Stimulated activated CD4-positive, alpha-beta T cell treated with anti-CD3 and anti-CD28 coated beads, Interleukin-1b, Interleukin-23, amount 100 ng/mL, for 4 hours (primary cell): ENCODE measurements at regions not wholly inside any gene's neighbourhood (a gene's known extent, or its start where the extent isn't known, plus 50 kb on each side); places are given as distances from the start of the nearest gene placed in this dataset.

Experiments used
- DNase-seq, 2 donors: peaks; one replicate each; pipeline ENCODE4 v3.0.0-alpha.2; 2020; ENCODE audit warnings: low read depth in 2 of 2

DNA sequence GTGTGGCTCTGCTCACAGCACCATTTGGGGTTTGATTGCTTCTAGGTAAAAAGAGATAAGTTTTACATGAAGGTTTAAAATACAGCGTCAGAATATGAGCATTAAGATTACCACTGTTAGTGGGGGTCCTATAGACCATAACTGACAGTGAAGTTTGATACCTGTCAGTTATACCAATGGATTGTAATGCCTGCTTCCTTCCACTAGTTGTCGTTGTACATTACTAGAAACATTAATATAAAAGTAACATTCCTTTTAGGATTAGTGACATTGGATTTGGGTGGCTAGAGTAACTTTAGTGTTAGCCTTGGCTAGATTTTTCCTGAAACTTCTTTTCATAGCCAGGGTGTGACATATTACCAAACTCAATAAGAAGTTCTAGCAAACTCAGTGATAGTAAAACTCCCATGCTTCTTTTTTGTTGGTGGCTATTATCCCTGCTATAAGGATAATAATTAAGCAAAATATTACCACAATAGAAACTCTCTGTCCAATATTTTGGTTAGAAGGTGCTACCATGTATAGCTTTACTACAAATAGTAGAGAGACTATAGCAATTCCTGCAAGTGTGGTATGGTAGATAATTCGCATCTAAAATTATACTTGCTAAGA lies 57.1 kb downstream of the FAM181B start:
- DNase-seq, result no peak

GRCh38 chr11:82675838-82676237 lies 57.8 kb downstream of the FAM181B start:
- DNase-seq, result no peak

GRCh38 chr11:82673631-82674030 lies 60.0 kb downstream of the FAM181B start:
- no peak for DNase-seq

DNA sequence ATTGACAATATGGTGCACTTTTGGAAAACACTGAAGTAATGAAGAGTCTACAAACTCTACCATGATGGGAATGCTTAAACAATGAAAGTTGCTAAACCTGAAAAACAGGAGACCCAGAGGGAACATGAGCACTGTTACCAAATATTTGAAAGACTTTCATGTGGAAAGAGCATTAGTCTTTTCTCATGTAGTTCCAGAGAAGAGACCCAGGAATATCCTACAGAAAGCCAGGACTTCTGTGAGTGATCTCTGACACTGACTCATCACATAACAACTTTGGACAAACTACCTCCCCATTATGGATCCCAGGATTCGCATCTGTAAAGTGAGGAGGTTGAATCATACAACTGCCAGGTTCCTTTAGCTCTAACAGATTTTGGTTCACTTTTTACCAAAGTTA lies 62.2 kb downstream of the FAM181B start:
- DNase-seq, result no peak

DNA sequence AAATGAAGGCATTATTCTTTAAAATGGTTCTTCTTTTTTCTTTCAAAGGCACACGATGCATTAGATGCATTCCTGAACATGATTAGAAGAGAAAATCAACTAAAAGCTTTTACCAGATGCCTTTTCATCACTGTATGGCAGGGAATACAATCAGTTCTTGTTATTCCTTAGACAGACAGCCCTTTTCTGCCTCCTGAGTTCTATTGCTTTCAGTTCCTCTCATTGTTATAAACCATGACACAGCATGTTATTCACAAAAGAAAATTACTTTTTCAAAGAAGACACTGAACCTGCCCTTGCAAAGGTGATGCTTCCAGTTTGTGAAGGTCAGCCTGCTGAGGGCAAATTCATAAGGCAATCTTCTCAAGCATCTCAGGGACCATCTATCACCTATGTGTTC lies 70.1 kb downstream of the FAM181B start:
- no peak for DNase-seq

DNA sequence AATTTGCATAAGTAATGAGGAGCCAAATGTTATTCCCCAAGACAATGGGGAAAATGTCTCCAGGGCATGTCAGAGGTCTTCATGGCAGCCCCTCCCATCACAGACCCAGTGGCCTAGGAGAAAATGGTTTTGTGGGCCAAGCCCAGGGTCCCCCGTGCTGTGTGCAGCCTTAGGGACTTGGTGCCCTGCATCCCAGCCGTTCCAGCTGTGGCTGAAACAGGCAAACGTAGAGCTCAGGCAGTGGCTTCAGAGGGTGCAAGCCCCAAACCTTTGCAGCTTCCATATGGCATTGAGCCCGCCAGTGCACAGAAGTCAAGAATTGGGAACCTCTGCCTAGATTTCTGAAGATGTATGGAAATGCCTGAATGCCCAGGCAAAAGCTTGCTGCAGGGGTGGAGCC lies 79.9 kb downstream of the FAM181B start:
- no peak for DNase-seq

- no peak for DNase-seq
Observed at GRCh38 chr11:82639251-82639650, 94.4 kb downstream of the FAM181B start.

DNA sequence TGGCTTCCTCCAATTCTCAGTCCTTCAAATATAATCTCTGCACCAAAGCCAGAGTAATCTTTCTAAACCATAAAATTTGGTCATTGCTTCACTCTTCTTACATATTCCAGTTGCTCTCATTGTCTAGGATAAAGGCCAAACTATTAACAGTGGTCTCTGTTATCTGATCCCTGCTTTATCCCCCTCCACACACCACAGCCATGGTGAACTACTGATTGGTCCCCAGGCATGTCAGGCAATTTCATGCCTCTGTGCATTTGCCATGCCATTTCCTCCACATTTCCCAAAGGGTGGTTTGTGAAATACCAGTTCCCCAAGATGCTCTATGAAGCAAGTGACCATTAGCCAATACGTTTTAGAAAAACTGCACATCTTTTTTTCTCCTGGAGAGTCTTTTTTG lies 97.0 kb downstream of the FAM181B start:
- no peak for DNase-seq

GRCh38 chr11:82634091-82634490 lies 99.6 kb downstream of the FAM181B start:
- no peak for DNase-seq

DNA sequence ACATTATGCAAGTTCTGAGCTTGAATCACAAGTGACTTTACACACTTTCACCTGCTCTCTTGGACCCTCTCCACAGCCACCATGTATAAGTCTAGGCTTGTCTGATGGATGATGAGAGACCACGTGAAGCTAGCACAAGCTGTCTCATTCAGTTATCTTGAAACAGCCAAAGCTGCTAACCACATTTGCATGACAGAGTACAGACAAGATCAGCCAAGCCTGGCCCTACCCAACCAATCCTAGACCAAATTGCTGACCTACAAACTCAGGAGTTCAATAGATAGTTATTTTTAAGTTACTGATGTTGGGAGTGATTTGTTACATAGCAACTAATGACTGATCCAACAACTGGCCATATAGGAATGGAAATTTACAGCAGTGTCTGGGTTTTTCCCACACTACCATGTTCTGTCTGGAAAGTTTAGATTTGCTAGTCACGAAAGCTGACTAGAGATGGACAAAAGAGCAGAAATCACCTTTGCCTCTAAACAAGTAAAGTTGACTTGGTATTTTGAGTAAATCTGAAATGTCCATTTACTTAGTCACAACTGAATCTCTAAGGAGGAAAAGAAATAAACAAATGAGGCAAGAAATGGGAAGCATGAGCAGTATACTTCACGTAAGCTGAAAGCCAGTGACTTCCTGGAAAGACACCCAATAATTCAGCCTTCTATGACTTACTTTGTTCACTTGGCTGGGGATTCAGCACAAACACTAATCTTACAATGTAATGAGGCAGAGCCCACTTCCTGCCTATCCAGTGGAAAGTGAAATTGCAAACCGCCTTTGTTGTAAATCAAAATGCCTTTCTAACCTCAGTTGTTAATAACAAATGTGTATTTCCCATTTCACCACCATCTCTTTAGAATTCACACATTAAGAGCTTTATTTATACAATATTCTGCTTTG lies 101.7 kb downstream of the FAM181B start:
- no peak for DNase-seq

DNA sequence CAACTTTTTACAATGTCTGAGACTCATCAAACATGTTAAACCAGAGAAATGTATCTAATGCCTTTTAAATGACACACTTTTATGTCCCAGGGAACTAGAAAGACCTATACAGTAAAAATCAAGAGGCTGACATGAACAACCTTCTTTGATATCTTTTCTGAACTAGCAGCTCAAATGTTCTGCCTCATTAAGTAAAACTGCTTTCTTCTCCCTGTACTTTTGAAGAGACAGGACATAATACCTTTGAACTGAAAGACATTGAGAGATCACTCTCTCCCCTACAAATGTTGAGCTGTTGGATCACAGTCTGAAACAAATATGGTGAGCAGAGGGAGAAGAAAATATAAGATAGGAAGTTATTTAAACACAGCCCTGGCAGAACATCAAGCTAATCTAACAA lies 123.0 kb downstream of the FAM181B start:
- no peak for DNase-seq

DNA sequence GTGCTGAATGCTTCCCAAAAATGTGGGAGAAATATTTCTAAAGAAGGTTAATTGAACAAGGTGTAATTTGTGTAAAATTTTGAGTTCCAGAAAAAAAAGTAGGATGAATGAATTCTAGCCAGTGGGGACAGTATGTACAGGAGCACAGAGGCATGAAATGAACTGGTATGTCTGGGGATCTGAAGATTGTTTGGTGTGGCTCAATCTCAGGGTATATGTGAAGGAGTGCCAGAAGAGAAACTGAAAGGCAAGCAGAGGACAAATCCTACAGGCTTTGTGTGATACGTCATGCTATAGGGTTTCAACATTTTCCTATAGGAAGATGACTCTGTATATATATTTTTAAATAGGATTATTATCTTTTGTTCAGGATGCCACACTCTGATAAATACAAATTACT lies 126.9 kb downstream of the FAM181B start:
- DNase-seq, result no peak

DNA sequence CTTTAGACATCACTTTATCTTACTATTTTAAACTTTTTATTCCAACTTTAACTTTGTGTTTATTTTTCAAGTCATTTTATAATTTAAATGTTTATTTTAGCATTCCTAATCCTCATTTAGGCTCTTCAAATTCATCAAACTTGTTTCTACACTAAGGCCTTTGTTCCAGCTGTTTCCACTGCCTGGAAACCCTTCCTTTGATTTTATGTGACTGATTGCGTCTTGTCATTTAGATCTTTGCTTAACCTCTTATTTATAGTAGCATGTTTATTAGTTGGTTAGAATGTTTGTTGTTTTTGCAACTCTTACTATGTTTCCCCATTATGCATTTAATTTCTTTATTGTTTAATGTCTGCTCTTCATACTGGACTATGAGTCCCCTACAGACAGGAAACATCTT lies 132.0 kb downstream of the FAM181B start:
- no peak for DNase-seq

- DNase-seq, result no peak
Observed at GRCh38 chr11:82599836-82600235, 133.8 kb downstream of the FAM181B start.

- DNase-seq, result no peak
Observed at GRCh38 chr11:82586581-82586980, 147.1 kb downstream of the FAM181B start.

DNA sequence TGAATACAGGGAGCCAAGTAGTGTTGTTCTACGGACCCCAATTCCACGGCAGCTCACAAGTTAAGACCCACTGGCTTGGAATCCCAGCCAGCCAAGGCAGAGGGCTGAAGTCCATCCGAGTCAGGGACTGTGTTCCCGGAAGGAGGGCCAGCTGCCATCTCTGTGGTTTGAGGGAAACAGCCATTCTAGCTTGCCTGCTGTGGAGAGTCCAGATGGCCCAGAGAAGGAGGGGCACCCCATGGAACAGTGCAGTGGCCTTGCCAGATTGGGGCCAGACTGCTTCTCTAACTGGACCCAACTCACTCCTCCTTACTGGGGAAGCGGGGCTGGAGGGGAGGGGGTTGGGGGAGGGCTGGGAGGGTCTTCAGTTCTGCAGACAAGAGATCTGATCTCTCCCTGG lies 156.4 kb downstream of the FAM181B start:
- no peak for DNase-seq

- DNase-seq, result no peak
Observed at GRCh38 chr11:82560836-82561235, 172.8 kb downstream of the FAM181B start.

GRCh38 chr11:82559609-82560008 lies 174.1 kb downstream of the FAM181B start:
- no peak for DNase-seq

GRCh38 chr11:82557274-82557673 lies 176.4 kb downstream of the FAM181B start:
- DNase-seq, result no peak

- no peak for DNase-seq
Observed at GRCh38 chr11:82556210-82556609, 177.5 kb downstream of the FAM181B start.

DNA sequence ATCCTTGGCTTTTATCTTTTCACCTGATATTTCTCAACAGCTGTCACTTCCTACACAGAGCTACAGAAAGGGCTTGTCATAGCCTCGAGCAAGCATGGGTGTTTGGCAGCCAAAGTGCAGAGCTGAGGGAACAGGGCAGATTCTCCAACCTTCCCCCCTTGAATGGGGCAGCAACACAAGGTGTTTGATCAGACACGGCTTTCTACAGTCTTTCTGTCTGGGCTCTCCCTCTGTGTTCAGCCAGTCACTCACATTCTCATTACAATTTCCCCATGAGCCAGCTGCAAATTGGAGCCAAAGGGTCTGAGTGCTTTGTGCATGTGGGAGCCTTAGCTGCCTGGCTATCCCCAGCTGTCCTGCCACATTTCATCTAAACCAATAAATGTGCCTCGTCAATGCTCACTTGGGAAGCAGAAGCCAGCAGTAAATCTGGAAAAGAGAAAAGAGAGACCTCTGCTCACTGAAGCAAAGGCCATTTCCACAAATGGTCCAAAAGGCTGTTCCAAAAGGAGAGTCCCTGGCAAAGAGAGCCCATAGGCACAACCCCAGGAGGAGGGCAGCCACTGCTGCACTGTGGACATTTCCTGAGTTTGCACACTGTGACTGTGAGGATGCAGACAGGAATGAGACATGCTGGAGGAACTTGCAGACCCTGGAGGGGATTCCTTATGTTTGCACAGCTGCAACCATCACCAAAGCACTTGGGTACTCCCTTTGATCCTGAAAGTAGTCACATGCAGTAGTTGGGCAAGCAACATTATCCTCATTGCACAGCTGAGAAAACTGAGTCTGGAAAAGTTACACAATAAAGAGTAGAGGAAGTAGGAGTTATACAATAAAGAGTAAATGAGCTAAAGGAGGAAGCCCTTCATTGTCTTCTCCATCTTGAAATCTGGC lies 186.8 kb downstream of the FAM181B start:
- no peak for DNase-seq

DNA sequence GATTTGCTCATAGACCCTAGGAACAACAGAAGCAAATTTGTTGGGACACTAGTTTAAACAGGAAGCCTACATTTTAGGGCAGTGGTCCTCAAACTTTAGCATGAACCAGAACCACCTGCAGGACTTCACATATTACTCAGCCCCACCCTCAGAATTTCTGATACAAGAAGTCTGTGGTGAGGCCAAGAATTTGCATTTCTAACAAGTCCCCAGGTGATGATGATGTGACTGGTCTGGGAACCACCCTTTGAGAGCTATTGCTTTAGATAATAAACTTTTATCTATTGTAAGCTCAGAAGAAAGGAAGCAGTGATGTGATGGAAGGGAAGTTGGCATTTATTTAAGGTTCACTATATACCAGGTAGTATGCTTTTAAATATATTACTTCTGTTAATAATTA lies 194.0 kb downstream of the FAM181B start:
- no peak for DNase-seq
